SH-SY5Y (cell line): ENCODE measurements at regions not wholly inside any gene's neighbourhood (a gene's known extent, or its start where the extent isn't known, plus 50 kb on each side); places are given as distances from the start of the nearest gene placed in this dataset.

Experiments used
- GATA2 ChIP-seq: IDR thresholded peaks from 2 replicates; pipeline ENCODE4 v1.6.1; 2011; ENCODE audit warnings: mild to moderate bottlenecking, low read depth, low read length
- GATA3 ChIP-seq: IDR thresholded peaks from 2 replicates; pipeline ENCODE4 v1.6.1; 2011; ENCODE audit warnings: low read depth, mild to moderate bottlenecking, low read length, moderate library complexity

DNA sequence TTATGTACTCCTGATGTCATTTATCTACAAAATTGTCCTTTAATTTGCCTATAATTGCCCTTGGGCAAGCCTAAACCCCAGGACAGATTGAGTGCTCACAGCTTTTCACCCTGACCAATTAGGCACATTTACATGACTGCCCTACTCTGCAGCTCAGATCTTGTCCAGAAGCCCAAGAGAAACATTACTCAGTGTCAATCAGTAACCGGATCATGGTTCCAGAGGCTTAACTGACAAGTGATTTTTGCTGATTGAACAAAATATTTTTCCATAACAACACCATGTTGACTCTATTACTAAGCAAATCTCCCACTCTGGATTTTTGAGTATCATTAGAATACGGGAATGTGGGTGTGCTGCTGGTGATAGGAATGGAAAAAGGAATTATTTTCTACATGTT is 465.4 kb upstream of the TNP1 start:
- TF ChIP-seq GATA2, result no peak
- TF ChIP-seq GATA3, result no peak
